ENCODE measurements at regions not wholly inside any gene's neighbourhood (a gene's known extent, or its start where the extent isn't known, plus 50 kb on each side); places are given as distances from the start of the nearest gene placed in this dataset.

- Histone ChIP-seq H2AFZ (ENCODE audit: low read depth, low read length) (no peak overlapping the region), H3K27ac (ENCODE audit: low read length) (no peak overlapping the region), H3K79me2 (ENCODE audit: insufficient read depth, low read length) (no peaks in the 10 kb centered on the region)
These were observed 78.5 kb downstream of the SEC61B start for GRCh38 chr9:99300603-99301002.

GRCh38 chr9:99303177-99303576 lies 81.1 kb downstream of the SEC61B start:
- Histone ChIP-seq H2AFZ (ENCODE audit: low read depth, low read length) (no peak overlapping the region), H3K9me3 (ENCODE audit: insufficient read depth, low read length, severe bottlenecking) (no peaks in the 10 kb centered on the region), H3K4me2 (ENCODE audit: insufficient read depth, low read length) (no peak overlapping the region), H3K4me3 (ENCODE audit: low read depth in 1 of 2, low read length in 2 of 2) (no peak overlapping the region), H3K9ac (ENCODE audit: low read depth, low read length) (no peak overlapping the region), H3K4me1 (ENCODE audit: insufficient read depth, low read length) (no peaks in the 10 kb centered on the region), H4K20me1 (ENCODE audit: insufficient read depth, low read length) (no peaks in the 10 kb centered on the region), H3K27me3 (ENCODE audit: insufficient read depth, low read length, poor library complexity) (no peaks in the 10 kb centered on the region), H3K27ac (ENCODE audit: low read length) (no peak overlapping the region), H3K79me2 (ENCODE audit: insufficient read depth, low read length) (no peaks in the 10 kb centered on the region), H3K36me3 (ENCODE audit: insufficient read depth, low read length) (no peaks in the 10 kb centered on the region)
- ATAC-seq (ENCODE audit: insufficient read depth, low read depth): no peak
- no peak for DNase-seq
- TF ChIP-seq EZH2 (IDR thresholded peaks at IDR 0.05; ENCODE audit: borderline replicate concordance, low read depth, low read length, severe bottlenecking): no peak
- no peak for TF ChIP-seq CTCF (IDR thresholded peaks at IDR 0.05; ENCODE audit: borderline replicate concordance, extremely low read depth, low read length, poor library complexity, severe bottlenecking)

More at GRCh38 chr9:99300603-99301002, 78.5 kb downstream of the SEC61B start:
- Histone ChIP-seq H3K4me3 (ENCODE audit: low read depth in 1 of 2, low read length in 2 of 2) (no peak overlapping the region), H3K4me1 (ENCODE audit: insufficient read depth, low read length) (no peaks in the 10 kb centered on the region), H4K20me1 (ENCODE audit: insufficient read depth, low read length) (no peaks in the 10 kb centered on the region), H3K36me3 (ENCODE audit: insufficient read depth, low read length) (no peaks in the 10 kb centered on the region), H3K9ac (ENCODE audit: low read depth, low read length) (no peak overlapping the region), H3K4me2 (ENCODE audit: insufficient read depth, low read length) (no peak overlapping the region), H3K27me3 (ENCODE audit: insufficient read depth, low read length, poor library complexity) (no peaks in the 10 kb centered on the region), H3K9me3 (ENCODE audit: insufficient read depth, low read length, severe bottlenecking) (no peaks in the 10 kb centered on the region)
- DNase-seq (no peak), ATAC-seq (ENCODE audit: insufficient read depth, low read depth) (no peak)
- TF ChIP-seq CTCF (IDR thresholded peaks at IDR 0.05; ENCODE audit: borderline replicate concordance, extremely low read depth, low read length, poor library complexity, severe bottlenecking) (no peak), EZH2 (IDR thresholded peaks at IDR 0.05; ENCODE audit: borderline replicate concordance, low read depth, low read length, severe bottlenecking) (no peak)

- ATAC-seq (ENCODE audit: insufficient read depth, low read depth): no peak
- H3K27me3 ChIP-seq (ENCODE audit: insufficient read depth, low read length, poor library complexity): no peaks in the 10 kb centered on the region
- no peaks in the 10 kb centered on the region for H3K79me2 ChIP-seq (ENCODE audit: insufficient read depth, low read length)
- H3K9me3 ChIP-seq (ENCODE audit: insufficient read depth, low read length, severe bottlenecking): no peaks in the 10 kb centered on the region
- H3K4me3 ChIP-seq (ENCODE audit: low read depth in 1 of 2, low read length in 2 of 2): no peak overlapping the region
- TF ChIP-seq EZH2 (IDR thresholded peaks at IDR 0.05; ENCODE audit: borderline replicate concordance, low read depth, low read length, severe bottlenecking) (no peak), CTCF (IDR thresholded peaks at IDR 0.05; ENCODE audit: borderline replicate concordance, extremely low read depth, low read length, poor library complexity, severe bottlenecking) (no peak)
- H3K9ac ChIP-seq (ENCODE audit: low read depth, low read length): no peak overlapping the region
- H3K36me3 ChIP-seq (ENCODE audit: insufficient read depth, low read length): no peaks in the 10 kb centered on the region
- no peaks in the 10 kb centered on the region for H4K20me1 ChIP-seq (ENCODE audit: insufficient read depth, low read length)
- no peak overlapping the region for H3K4me2 ChIP-seq (ENCODE audit: insufficient read depth, low read length)
- H2AFZ ChIP-seq (ENCODE audit: low read depth, low read length): no peak overlapping the region
- no peak for DNase-seq
- H3K4me1 ChIP-seq (ENCODE audit: insufficient read depth, low read length): no peaks in the 10 kb centered on the region
- H3K27ac ChIP-seq (ENCODE audit: low read length): no peak overlapping the region
These were observed 83.0 kb downstream of the SEC61B start for GRCh38 chr9:99305124-99305523.

Measured in DND-41 (cell line).